Right atrium auricular region (tissue), 2 donors: ENCODE measurements at regions not wholly inside any gene's neighbourhood (a gene's known extent, or its start where the extent isn't known, plus 50 kb on each side); places are given as distances from the start of the nearest gene placed in this dataset.

ENCODE experiments used
- DNase-seq: peaks from one replicate; pipeline ENCODE4 v3.0.0-alpha.2; 2019; ENCODE audit warnings: low spot score
- H3K27ac ChIP-seq, 2 donors: fragments of 200-600 bp; sonication (generic); 1 replicate in 1 of 2; 2 replicates in 1 of 2; pipeline ENCODE4 v1.5.1; 2016 to 2019
- H3K27me3 ChIP-seq, 2 donors: fragments of 200-600 bp; sonication (generic); one replicate each; pipeline versions ENCODE4 v1.5.1 to v1.6.0; 2017 to 2019
- H3K36me3 ChIP-seq: fragments of 200-600 bp; sonication (generic); one replicate; pipeline ENCODE4 v1.5.1; 2016
- H3K4me1 ChIP-seq, 2 donors: fragments of 200-600 bp; sonication (generic); one replicate each; pipeline versions ENCODE4 v1.5.1 to v1.6.0; 2017 to 2019
- H3K4me3 ChIP-seq, 2 donors: fragments of 200-600 bp; sonication (generic); 1 replicate in 1 of 2; 2 replicates in 1 of 2; pipeline ENCODE4 v1.5.1; 2017 to 2019; ENCODE audit warnings: mild to moderate bottlenecking in 1 of 2, moderate library complexity in 1 of 2
- H3K9me3 ChIP-seq, 2 donors: fragments of 200-600 bp; sonication (generic); one replicate each; pipeline ENCODE4 v1.5.1; 2019
- CTCF ChIP-seq, 2 donors: fragments of 200-600 bp; sonication (generic); IDR thresholded peaks; one replicate each; pipeline ENCODE4 v1.5.1; 2019; ENCODE audit warnings: antibody characterized with exemption in 2 of 2

- Histone ChIP-seq H3K27ac (no peak overlapping the region), H3K9me3 (no peaks in the 10 kb centered on the region), H3K4me3 (no peak overlapping the region), H3K27me3 (no peaks in the 10 kb centered on the region), H3K4me1 (no peaks in the 10 kb centered on the region), H3K36me3 (no peaks in the 10 kb centered on the region)
- DNase-seq: no peak
- TF ChIP-seq CTCF (IDR thresholded peaks at IDR 0.05): no peak
Observed at GRCh38 chr5:14054965-14055963, 87.9 kb upstream of the TRIO start.

GRCh38 chr5:14054111-14054854 is 88.9 kb upstream of the TRIO start:
- Histone ChIP-seq H3K27me3 (no peaks in the 10 kb centered on the region), H3K4me3 (no peak overlapping the region), H3K27ac (no peak overlapping the region), H3K4me1 (no peaks in the 10 kb centered on the region), H3K36me3 (no peaks in the 10 kb centered on the region), H3K9me3 (no peaks in the 10 kb centered on the region)
- TF ChIP-seq CTCF (IDR thresholded peaks at IDR 0.05): no peak
- DNase-seq: no peak

GRCh38 chr5:14050821-14051220 is 92.3 kb upstream of the TRIO start:
- no peak overlapping the region for H3K27ac ChIP-seq
- H3K4me1 ChIP-seq: no peaks in the 10 kb centered on the region
- no peaks in the 10 kb centered on the region for H3K27me3 ChIP-seq
- peaks cover 0 to 9% of the 10 kb centered on the region in 2 donors for H3K9me3 ChIP-seq
- H3K4me3 ChIP-seq: no peak overlapping the region
- DNase-seq: no peak
- TF ChIP-seq CTCF (IDR thresholded peaks at IDR 0.05): no peak
- no peaks in the 10 kb centered on the region for H3K36me3 ChIP-seq

GRCh38 chr5:14048434-14048833 is 94.7 kb upstream of the TRIO start:
- no peak for TF ChIP-seq CTCF (IDR thresholded peaks at IDR 0.05)
- Histone ChIP-seq H3K9me3 (peaks cover 0 to 9% of the 10 kb centered on the region in 2 donors), H3K27ac (no peak overlapping the region), H3K4me1 (no peaks in the 10 kb centered on the region), H3K27me3 (no peaks in the 10 kb centered on the region), H3K36me3 (no peaks in the 10 kb centered on the region), H3K4me3 (no peak overlapping the region)
- no peak for DNase-seq

GRCh38 chr5:14041528-14042192 is 97.2 kb upstream of the DNAH5 start:
- no peak for DNase-seq
- TF ChIP-seq CTCF (IDR thresholded peaks at IDR 0.05): no peak
- Histone ChIP-seq H3K27ac (no peak overlapping the region), H3K27me3 (no peaks in the 10 kb centered on the region), H3K4me3 (no peak overlapping the region), H3K4me1 (peaks cover 0 to 17% of the 10 kb centered on the region in 2 donors), H3K36me3 (no peaks in the 10 kb centered on the region), H3K9me3 (no peaks in the 10 kb centered on the region)
